ENCODE measurements at regions not wholly inside any gene's neighbourhood (a gene's known extent, or its start where the extent isn't known, plus 50 kb on each side); places are given as distances from the start of the nearest gene placed in this dataset.
"Not testable (repeated sequence)": the region's sequence is repeated elsewhere in the genome, so short reads cannot be mapped to it uniquely, and the experiment has no call there.

- peaks cover 0 to 2% (median 2%) of the 10 kb centered on the region in 3 donors for H3K27me3 Mint-ChIP-seq (ENCODE audit: low read depth in 3 of 3)
- no peaks in the 10 kb centered on the region for H3K4me1 Mint-ChIP-seq
- no peaks in the 10 kb centered on the region for H3K27me3 ChIP-seq (ENCODE audit: control insufficient read depth in 2 of 2, insufficient read depth in 2 of 2, low read length in 2 of 2)
- intact Hi-C loops (cut with micrococcal nuclease): no loop called here
- WGBS (ENCODE audit: insufficient coverage): 83% methylated on average over 2 of the region's 3 CpGs
- H3K36me3 Mint-ChIP-seq: no peaks in the 10 kb centered on the region
- H3K4me2 ChIP-seq (replicated peaks; ENCODE audit: extremely low read depth, low read length, poor library complexity, severe bottlenecking): no peak overlapping the region
- H4K20me1 ChIP-seq (ENCODE audit: insufficient read depth, low read length): no peaks in the 10 kb centered on the region
- no peaks in the 10 kb centered on the region for H3K79me2 ChIP-seq (ENCODE audit: insufficient read depth, low read length)
- no peaks in the 10 kb centered on the region for H3K4me1 ChIP-seq (ENCODE audit: control insufficient read depth in 1 of 2, insufficient read depth in 2 of 2, low read length in 2 of 2)
- no peak overlapping the region for H3K9ac ChIP-seq (ENCODE audit: insufficient read depth, low read length, poor library complexity, severe bottlenecking)
- H3K4me3 Mint-ChIP-seq: no peak overlapping the region
- H3K36me3 ChIP-seq (replicated peaks in 1 of 2; ENCODE audit: control insufficient read depth in 1 of 2, insufficient read depth in 2 of 2, low read length in 2 of 2): no peaks in the 10 kb centered on the region
- no peak overlapping the region for H3K27ac ChIP-seq (ENCODE audit: low read depth in 1 of 2, low read length in 2 of 2)
- peaks cover 5 to 25% (median 10%) of the 10 kb centered on the region in 7 donors for H3K9me3 Mint-ChIP-seq
- TF ChIP-seq CTCF (IDR thresholded peaks at IDR 0.05): no peak
- H3K4me3 ChIP-seq (replicated peaks in 1 of 3; ENCODE audit: low read depth in 2 of 3, low read length in 3 of 3): no peak overlapping the region
- H3K9me3 ChIP-seq (replicated peaks in 1 of 2; ENCODE audit: control insufficient read depth in 1 of 2, insufficient read depth in 1 of 2, low read length in 2 of 2): peaks cover 5 to 16% of the 10 kb centered on the region in 2 donors
- no peak for DNase-seq
- no peak overlapping the region for H2AFZ ChIP-seq (ENCODE audit: insufficient read depth, low read depth, low read length, poor library complexity, severe bottlenecking)
- no peak overlapping the region for H3K27ac Mint-ChIP-seq
These were observed 74.8 kb upstream of the RGPD4 start for GRCh38 chr2:107751936-107752335.

- H3K4me3 ChIP-seq (replicated peaks in 1 of 3; ENCODE audit: low read depth in 2 of 3, low read length in 3 of 3); H3K4me2 ChIP-seq (replicated peaks; ENCODE audit: extremely low read depth, low read length, poor library complexity, severe bottlenecking); H3K79me2 ChIP-seq (ENCODE audit: insufficient read depth, low read length); H3K9ac ChIP-seq (ENCODE audit: insufficient read depth, low read length, poor library complexity, severe bottlenecking); H3K4me3 Mint-ChIP-seq; H3K27me3 ChIP-seq (ENCODE audit: control insufficient read depth in 2 of 2, insufficient read depth in 2 of 2, low read length in 2 of 2); H3K27ac Mint-ChIP-seq; H3K9me3 ChIP-seq (replicated peaks in 1 of 2; ENCODE audit: control insufficient read depth in 1 of 2, insufficient read depth in 1 of 2, low read length in 2 of 2); H2AFZ ChIP-seq (ENCODE audit: insufficient read depth, low read depth, low read length, poor library complexity, severe bottlenecking); H3K36me3 ChIP-seq (replicated peaks in 1 of 2; ENCODE audit: control insufficient read depth in 1 of 2, insufficient read depth in 2 of 2, low read length in 2 of 2); H4K20me1 ChIP-seq (ENCODE audit: insufficient read depth, low read length); intact Hi-C loops (cut with micrococcal nuclease); H3K4me1 Mint-ChIP-seq; H3K4me1 ChIP-seq (ENCODE audit: control insufficient read depth in 1 of 2, insufficient read depth in 2 of 2, low read length in 2 of 2); H3K36me3 Mint-ChIP-seq; H3K27ac ChIP-seq (ENCODE audit: low read depth in 1 of 2, low read length in 2 of 2); H3K27me3 Mint-ChIP-seq (ENCODE audit: low read depth in 3 of 3); DNase-seq: not testable (repeated sequence)
- 87% methylated on average over 4 of the region's 8 CpGs for WGBS (ENCODE audit: insufficient coverage)
- H3K9me3 Mint-ChIP-seq: peaks cover 3 to 15% (median 8%) of the 10 kb centered on the region in 7 donors
These were observed 72.9 kb upstream of the RGPD4 start for GRCh38 chr2:107753806-107754205.

All from CD14-positive monocyte (primary cell).